HepG2 (cell line): ENCODE measurements at regions not wholly inside any gene's neighbourhood (a gene's known extent, or its start where the extent isn't known, plus 50 kb on each side); places are given as distances from the start of the nearest gene placed in this dataset.

Source experiments
- KDM1A ChIP-seq: IDR thresholded peaks from 2 replicates; pipeline ENCODE4 v1.6.1; 2016; ENCODE audit warnings: missing compliant biosample characterization
- MBNL3 ChIP-seq: fragments of 250-450 bp; sonication (Bioruptor Pico); conservative IDR thresholded peaks from 2 replicates; pipeline ENCODE4 v1.8.0; 2022; ENCODE audit warnings: mild to moderate bottlenecking, inconsistent platforms
- REPIN1 ChIP-seq: sonication (generic); formaldehyde crosslinking; IDR thresholded peaks from 2 replicates; pipeline ENCODE4 v1.8.0; 2022; ENCODE audit warnings: missing genetic modification reagents, low read depth, mild to moderate bottlenecking, borderline replicate concordance
- SRF ChIP-seq: IDR thresholded peaks from 2 replicates; pipeline ENCODE4 v1.6.1; 2011; ENCODE audit warnings: mild to moderate bottlenecking, low read depth, low read length, moderate library complexity
- ZNF558 ChIP-seq: sonication (generic); formaldehyde crosslinking; IDR thresholded peaks from 2 replicates; pipeline ENCODE4 v1.9.0; 2022; ENCODE audit warnings: mild to moderate bottlenecking, missing genetic modification reagents, borderline replicate concordance
- TF ChIP-seq, protein P1 (sequence below): sonication (generic); formaldehyde crosslinking; IDR thresholded peaks from 2 replicates; pipeline ENCODE4 v1.5.0; 2020; ENCODE audit warnings: mild to moderate bottlenecking, missing genetic modification reagents, moderate library complexity
- TF ChIP-seq, protein P2 (sequence below): sonication (generic); formaldehyde crosslinking; IDR thresholded peaks from 2 replicates; pipeline ENCODE4 v1.8.0; 2022; ENCODE audit warnings: low read depth, missing genetic modification reagents
- TF ChIP-seq, protein P3 (sequence below): sonication (generic); formaldehyde crosslinking; conservative IDR thresholded peaks from 2 replicates; pipeline ENCODE4 v1.4.0; 2020; ENCODE audit warnings: missing genetic modification reagents
- TF ChIP-seq, protein P4 (sequence below): sonication (generic); formaldehyde crosslinking; IDR thresholded peaks from 2 replicates; pipeline ENCODE4 v1.4.0; 2020; ENCODE audit warnings: missing genetic modification reagents

DNA sequence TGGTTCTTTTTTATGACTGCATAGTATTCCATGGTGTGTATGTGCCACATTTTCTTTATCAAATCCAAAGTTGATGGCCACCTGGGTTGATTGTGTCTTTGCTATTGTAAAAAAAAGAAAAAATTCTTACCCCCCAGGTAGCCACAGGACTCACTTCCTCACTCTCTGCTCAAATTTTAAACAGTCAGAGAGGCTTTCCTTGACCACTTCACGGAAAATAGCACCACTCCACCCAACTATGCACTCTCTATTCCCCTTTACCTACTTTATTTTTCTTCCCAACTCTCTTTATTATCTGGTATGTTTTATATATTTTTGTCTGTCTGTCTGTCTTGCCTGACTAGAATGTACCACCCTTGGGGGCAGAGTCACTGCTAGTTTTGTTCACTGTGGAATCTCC lies 205.3 kb downstream of the BTG1 start:
- TF ChIP-seq REPIN1 (CRISPR knock-in tag) = no peak
- no peak for TF ChIP-seq ZNF558 (CRISPR knock-in tag)
- TF ChIP-seq KDM1A (CRISPR knock-in tag) = no peak
- TF ChIP-seq, protein P1, sequence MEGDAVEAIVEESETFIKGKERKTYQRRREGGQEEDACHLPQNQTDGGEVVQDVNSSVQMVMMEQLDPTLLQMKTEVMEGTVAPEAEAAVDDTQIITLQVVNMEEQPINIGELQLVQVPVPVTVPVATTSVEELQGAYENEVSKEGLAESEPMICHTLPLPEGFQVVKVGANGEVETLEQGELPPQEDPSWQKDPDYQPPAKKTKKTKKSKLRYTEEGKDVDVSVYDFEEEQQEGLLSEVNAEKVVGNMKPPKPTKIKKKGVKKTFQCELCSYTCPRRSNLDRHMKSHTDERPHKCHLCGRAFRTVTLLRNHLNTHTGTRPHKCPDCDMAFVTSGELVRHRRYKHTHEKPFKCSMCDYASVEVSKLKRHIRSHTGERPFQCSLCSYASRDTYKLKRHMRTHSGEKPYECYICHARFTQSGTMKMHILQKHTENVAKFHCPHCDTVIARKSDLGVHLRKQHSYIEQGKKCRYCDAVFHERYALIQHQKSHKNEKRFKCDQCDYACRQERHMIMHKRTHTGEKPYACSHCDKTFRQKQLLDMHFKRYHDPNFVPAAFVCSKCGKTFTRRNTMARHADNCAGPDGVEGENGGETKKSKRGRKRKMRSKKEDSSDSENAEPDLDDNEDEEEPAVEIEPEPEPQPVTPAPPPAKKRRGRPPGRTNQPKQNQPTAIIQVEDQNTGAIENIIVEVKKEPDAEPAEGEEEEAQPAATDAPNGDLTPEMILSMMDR (CRISPR knock-in tag) = no peak
- TF ChIP-seq, protein P2, sequence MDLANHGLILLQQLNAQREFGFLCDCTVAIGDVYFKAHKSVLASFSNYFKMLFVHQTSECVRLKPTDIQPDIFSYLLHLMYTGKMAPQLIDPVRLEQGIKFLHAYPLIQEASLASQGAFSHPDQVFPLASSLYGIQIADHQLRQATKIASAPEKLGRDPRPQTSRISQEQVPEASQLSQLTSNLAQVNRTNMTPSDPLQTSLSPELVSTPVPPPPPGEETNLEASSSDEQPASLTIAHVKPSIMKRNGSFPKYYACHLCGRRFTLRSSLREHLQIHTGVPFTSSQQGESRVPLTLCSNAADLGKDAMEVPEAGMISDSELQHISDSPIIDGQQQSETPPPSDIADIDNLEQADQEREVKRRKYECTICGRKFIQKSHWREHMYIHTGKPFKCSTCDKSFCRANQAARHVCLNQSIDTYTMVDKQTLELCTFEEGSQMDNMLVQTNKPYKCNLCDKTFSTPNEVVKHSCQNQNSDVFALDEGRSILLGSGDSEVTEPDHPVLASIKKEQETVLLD (CRISPR knock-in tag) = no peak
- no peak for TF ChIP-seq MBNL3 (CRISPR knock-in tag)
- TF ChIP-seq, protein P3, sequence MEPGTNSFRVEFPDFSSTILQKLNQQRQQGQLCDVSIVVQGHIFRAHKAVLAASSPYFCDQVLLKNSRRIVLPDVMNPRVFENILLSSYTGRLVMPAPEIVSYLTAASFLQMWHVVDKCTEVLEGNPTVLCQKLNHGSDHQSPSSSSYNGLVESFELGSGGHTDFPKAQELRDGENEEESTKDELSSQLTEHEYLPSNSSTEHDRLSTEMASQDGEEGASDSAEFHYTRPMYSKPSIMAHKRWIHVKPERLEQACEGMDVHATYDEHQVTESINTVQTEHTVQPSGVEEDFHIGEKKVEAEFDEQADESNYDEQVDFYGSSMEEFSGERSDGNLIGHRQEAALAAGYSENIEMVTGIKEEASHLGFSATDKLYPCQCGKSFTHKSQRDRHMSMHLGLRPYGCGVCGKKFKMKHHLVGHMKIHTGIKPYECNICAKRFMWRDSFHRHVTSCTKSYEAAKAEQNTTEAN (CRISPR knock-in tag) = no peak
- TF ChIP-seq SRF = no peak
- TF ChIP-seq, protein P4, sequence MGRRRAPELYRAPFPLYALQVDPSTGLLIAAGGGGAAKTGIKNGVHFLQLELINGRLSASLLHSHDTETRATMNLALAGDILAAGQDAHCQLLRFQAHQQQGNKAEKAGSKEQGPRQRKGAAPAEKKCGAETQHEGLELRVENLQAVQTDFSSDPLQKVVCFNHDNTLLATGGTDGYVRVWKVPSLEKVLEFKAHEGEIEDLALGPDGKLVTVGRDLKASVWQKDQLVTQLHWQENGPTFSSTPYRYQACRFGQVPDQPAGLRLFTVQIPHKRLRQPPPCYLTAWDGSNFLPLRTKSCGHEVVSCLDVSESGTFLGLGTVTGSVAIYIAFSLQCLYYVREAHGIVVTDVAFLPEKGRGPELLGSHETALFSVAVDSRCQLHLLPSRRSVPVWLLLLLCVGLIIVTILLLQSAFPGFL (CRISPR knock-in tag) = no peak
